HFF-Myc (cell line): ENCODE measurements at regions not wholly inside any gene's neighbourhood (a gene's known extent, or its start where the extent isn't known, plus 50 kb on each side); places are given as distances from the start of the nearest gene placed in this dataset.

Experiments used
- DNase-seq: peaks from one replicate; pipeline ENCODE4 v3.0.0-alpha.2; 2011; ENCODE audit warnings: low read depth; ENCODE audit errors: extremely low read depth
- H3K4me3 ChIP-seq: replicated peaks from 2 replicates; pipeline ENCODE4 v1.5.1; 2011; ENCODE audit warnings: low read depth, mild to moderate bottlenecking, control low read depth, low read length
- CTCF ChIP-seq: IDR thresholded peaks from 2 replicates; pipeline ENCODE4 v1.5.1; 2012; ENCODE audit warnings: mild to moderate bottlenecking, low read depth, low read length, control low read depth; ENCODE audit errors: missing control alignments

DNA sequence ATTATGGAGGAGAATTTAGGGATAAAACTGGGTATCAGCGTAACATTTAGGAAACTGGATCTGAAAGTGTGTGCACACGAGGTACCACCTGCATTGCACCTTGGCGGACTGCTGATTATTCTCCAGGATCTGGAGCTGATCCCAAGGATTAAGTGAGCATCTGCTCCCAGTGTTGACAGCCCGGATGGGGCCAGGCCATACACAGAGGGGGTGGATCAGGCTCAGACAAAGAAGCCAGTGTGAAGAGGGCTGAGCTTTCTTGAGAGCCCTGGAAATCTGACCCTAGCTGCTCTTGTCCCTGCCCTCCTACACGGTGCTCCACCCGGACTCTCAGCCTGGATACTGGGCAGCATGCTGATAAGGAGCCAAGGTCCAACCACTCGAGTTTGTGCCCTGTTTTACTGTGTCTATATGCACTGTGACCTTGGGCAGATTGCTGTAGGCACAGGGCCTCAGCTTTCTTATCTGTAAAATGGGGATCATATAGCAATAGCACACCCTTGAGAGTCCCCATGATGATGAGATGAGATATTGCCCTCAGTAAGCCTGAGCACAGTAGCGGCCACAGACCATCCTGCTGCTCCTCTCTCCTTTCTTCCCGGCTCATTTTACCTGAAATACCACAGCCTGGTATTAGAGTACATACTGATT is 396.8 kb upstream of the CELF4 start:
- no peak for TF ChIP-seq CTCF
- no peak for DNase-seq
- H3K4me3 ChIP-seq: no peak overlapping the region

- no peak overlapping the region for H3K4me3 ChIP-seq
- no peak for DNase-seq
- TF ChIP-seq CTCF: no peak
Observed at GRCh38 chr18:37958499-37958898, 392.9 kb upstream of the CELF4 start.

- no peak for DNase-seq
- no peak for TF ChIP-seq CTCF
- no peak overlapping the region for H3K4me3 ChIP-seq
Observed at GRCh38 chr18:37956902-37957301, 391.3 kb upstream of the CELF4 start.

- no peak for DNase-seq
- H3K4me3 ChIP-seq: no peak overlapping the region
- TF ChIP-seq CTCF: no peak
Observed at GRCh38 chr18:37956020-37956419, 390.4 kb upstream of the CELF4 start.

DNA sequence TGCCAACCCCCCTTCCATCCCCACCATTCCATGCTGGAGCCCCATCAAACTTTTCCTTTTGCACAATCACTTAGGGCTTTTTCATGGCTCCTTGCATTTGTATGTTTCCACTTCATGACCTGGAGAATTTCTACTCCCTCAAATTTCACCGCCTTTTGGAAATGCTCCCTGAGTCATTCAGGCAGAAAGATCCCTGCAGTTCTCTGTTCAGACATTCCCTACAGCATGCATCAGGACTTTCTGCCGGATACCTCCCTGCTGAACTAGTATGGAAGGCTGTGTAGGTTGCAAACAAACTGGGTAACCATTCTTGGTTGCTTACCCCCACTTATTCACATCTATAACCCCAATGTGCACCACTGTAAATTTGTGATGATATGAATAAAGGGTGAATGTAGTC is 389.6 kb upstream of the CELF4 start:
- no peak overlapping the region for H3K4me3 ChIP-seq
- DNase-seq: no peak
- no peak for TF ChIP-seq CTCF

- TF ChIP-seq CTCF: no peak
- no peak overlapping the region for H3K4me3 ChIP-seq
- DNase-seq: no peak
Observed at GRCh38 chr18:37953876-37954275, 388.3 kb upstream of the CELF4 start.

DNA sequence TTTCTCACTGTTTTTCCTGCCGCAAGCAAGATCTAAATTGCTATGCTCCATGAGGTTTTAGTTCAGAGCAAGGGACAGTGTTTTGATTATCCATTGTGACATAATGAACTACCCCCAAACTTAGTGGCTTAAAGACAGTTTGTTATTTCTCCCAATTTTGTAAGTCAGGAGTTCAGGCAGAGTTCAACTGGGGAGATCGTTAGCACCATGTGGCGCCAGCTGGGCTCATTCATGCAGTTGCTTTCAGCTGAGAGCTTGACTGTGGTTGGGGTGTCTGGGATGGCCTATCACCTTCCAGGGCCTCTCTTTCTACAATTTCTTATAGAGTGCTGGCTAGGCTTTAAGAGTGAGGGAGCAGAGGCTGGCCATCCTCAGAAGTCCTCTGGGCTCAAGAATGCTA is 382.9 kb upstream of the CELF4 start:
- DNase-seq: no peak
- H3K4me3 ChIP-seq: no peak overlapping the region

More for the DNA sequence above, 382.9 kb upstream of the CELF4 start:
- TF ChIP-seq CTCF: no peak
